HepG2 (cell line): ENCODE measurements at regions not wholly inside any gene's neighbourhood (a gene's known extent, or its start where the extent isn't known, plus 50 kb on each side); places are given as distances from the start of the nearest gene placed in this dataset.

Source experiments
- CSRNP1 ChIP-seq: sonication (generic); formaldehyde crosslinking; IDR thresholded peaks from 2 replicates; pipeline ENCODE4 v1.8.1; 2023; ENCODE audit warnings: mild to moderate bottlenecking, missing genetic modification reagents
- FLYWCH1 ChIP-seq: sonication (generic); formaldehyde crosslinking; IDR thresholded peaks from 2 replicates; pipeline ENCODE4 v1.8.1; 2023; ENCODE audit warnings: mild to moderate bottlenecking, missing genetic modification reagents
- FOXP1 ChIP-seq, 2 experiments: fragments of 450-650 bp in 1 of 2; IDR thresholded peaks; 2 replicates each; pipeline ENCODE4 v1.6.1; 2017 to 2018; ENCODE audit warnings: antibody characterized with exemption in 1 of 2
- JUNB ChIP-seq: sonication (generic); formaldehyde crosslinking; IDR thresholded peaks from 2 replicates; pipeline ENCODE4 v1.8.0; 2022; ENCODE audit warnings: missing genetic modification reagents, mild to moderate bottlenecking, borderline replicate concordance
- MBNL3 ChIP-seq: fragments of 250-450 bp; sonication (Bioruptor Pico); conservative IDR thresholded peaks from 2 replicates; pipeline ENCODE4 v1.8.0; 2022; ENCODE audit warnings: mild to moderate bottlenecking, inconsistent platforms
- MTA3 ChIP-seq: sonication (generic); formaldehyde crosslinking; IDR thresholded peaks from 2 replicates; pipeline ENCODE4 v1.4.0; 2020; ENCODE audit warnings: missing genetic modification reagents
- NFKBIZ ChIP-seq: IDR thresholded peaks from 2 replicates; pipeline ENCODE4 v1.6.1; 2018; ENCODE audit warnings: missing genetic modification reagents, missing compliant biosample characterization
- PRPF4 ChIP-seq: fragments of 200-400 bp; formaldehyde crosslinking; IDR thresholded peaks from 2 replicates; pipeline ENCODE4 v1.6.1; 2016; ENCODE audit warnings: low read length, low read depth; ENCODE audit not compliant: poor library complexity, severe bottlenecking
- RORA ChIP-seq: sonication (generic); formaldehyde crosslinking; IDR thresholded peaks from 2 replicates; pipeline ENCODE4 v1.5.0; 2020; ENCODE audit warnings: mild to moderate bottlenecking, missing genetic modification reagents, moderate library complexity
- TRIM22 ChIP-seq: fragments of 450-650 bp; IDR thresholded peaks from 2 replicates; pipeline ENCODE4 v1.6.1; 2017
- ZNF260 ChIP-seq: sonication (generic); formaldehyde crosslinking; IDR thresholded peaks from 2 replicates; pipeline ENCODE4 v1.4.0; 2020; ENCODE audit warnings: missing genetic modification reagents, low read depth, mild to moderate bottlenecking, borderline replicate concordance
- ZNF598 ChIP-seq: sonication (generic); formaldehyde crosslinking; IDR thresholded peaks from 2 replicates; pipeline ENCODE4 v1.5.1; 2020; ENCODE audit warnings: mild to moderate bottlenecking, missing genetic modification reagents, borderline replicate concordance
- TF ChIP-seq, protein P1 (sequence below), 2 experiments: IDR thresholded peaks; 2 replicates each; pipeline ENCODE4 v1.6.1; 2011 to 2012; ENCODE audit warnings: low read length in 2 of 2, borderline replicate concordance in 1 of 2, low read depth in 1 of 2, mild to moderate bottlenecking in 1 of 2, moderate library complexity in 1 of 2
- TF ChIP-seq, protein P2 (sequence below), 2 experiments: fragments of 450-650 bp in 1 of 2; sonication (generic) in 1 of 2; formaldehyde crosslinking; IDR thresholded peaks; 2 replicates each; pipeline versions ENCODE4 v1.5.0 to v1.8.0; 2020 to 2022; ENCODE audit warnings: mild to moderate bottlenecking in 1 of 2, missing genetic modification reagents in 1 of 2
- TF ChIP-seq, protein P3 (sequence below): sonication (generic); formaldehyde crosslinking; conservative IDR thresholded peaks from 2 replicates; pipeline ENCODE4 v1.5.0; 2020; ENCODE audit warnings: missing genetic modification reagents
- TF ChIP-seq, protein P4 (sequence below): sonication (generic); formaldehyde crosslinking; IDR thresholded peaks from 2 replicates; pipeline ENCODE4 v1.8.1; 2022; ENCODE audit warnings: low read depth, mild to moderate bottlenecking, missing genetic modification reagents

DNA sequence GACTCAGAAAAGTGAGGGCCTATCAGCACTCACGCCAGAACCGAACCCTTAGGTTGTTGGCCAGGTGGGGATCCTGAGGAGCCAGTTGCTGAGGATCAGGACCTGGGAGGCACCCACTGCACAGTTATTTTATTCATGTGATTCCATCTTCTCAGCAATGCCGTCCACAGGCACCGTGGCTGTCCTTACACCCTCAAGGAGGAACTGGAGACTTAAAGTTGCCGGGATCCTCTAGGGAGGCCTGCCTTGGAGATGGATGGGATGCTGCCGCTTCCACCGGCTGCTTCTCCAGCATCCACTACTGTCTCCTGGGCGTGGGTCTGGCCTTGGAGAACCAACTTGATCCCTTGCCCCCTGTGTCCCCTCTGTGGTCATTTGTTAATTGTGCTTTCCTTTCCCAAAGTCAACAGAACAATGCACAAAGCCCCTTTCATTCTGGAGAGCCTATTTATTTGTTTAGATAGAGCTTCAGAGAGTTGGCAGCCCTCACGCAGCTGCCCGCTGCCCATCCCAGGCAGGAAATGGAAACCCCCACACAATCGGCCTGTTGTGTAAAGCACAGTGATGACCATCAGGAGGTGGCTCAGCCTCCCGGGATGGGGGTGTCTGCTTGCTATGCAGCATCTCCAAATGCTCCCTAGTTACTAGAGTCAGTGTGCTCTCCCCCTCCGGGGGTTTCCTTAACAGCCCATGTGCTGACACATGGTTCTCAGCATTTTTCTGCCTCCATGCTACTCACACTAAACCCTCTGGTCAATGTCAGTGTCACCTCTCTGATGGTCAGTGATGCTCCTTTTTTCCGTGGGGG lies 52.9 kb upstream of the IGFBP3 start (continued):
- TF ChIP-seq RORA (no peak), JUNB (CRISPR knock-in tag) (no peak), NFKBIZ (CRISPR knock-in tag) (no peak; the same call in 1 of the 2 replicates), PRPF4 (no peak), CSRNP1 (CRISPR knock-in tag) (no peak), ZNF260 (no peak), ZNF598 (no peak), MBNL3 (CRISPR knock-in tag) (no peak), FOXP1 (IDR thresholded peaks at IDR 0.05) (no peak), FOXP1 (CRISPR knock-in tag; IDR thresholded peaks at IDR 0.05) (peak; percentile 93), TRIM22 (no peak), FLYWCH1 (CRISPR knock-in tag) (no peak), MTA3 (CRISPR knock-in tag) (no peak)
- TF ChIP-seq, protein P1, sequence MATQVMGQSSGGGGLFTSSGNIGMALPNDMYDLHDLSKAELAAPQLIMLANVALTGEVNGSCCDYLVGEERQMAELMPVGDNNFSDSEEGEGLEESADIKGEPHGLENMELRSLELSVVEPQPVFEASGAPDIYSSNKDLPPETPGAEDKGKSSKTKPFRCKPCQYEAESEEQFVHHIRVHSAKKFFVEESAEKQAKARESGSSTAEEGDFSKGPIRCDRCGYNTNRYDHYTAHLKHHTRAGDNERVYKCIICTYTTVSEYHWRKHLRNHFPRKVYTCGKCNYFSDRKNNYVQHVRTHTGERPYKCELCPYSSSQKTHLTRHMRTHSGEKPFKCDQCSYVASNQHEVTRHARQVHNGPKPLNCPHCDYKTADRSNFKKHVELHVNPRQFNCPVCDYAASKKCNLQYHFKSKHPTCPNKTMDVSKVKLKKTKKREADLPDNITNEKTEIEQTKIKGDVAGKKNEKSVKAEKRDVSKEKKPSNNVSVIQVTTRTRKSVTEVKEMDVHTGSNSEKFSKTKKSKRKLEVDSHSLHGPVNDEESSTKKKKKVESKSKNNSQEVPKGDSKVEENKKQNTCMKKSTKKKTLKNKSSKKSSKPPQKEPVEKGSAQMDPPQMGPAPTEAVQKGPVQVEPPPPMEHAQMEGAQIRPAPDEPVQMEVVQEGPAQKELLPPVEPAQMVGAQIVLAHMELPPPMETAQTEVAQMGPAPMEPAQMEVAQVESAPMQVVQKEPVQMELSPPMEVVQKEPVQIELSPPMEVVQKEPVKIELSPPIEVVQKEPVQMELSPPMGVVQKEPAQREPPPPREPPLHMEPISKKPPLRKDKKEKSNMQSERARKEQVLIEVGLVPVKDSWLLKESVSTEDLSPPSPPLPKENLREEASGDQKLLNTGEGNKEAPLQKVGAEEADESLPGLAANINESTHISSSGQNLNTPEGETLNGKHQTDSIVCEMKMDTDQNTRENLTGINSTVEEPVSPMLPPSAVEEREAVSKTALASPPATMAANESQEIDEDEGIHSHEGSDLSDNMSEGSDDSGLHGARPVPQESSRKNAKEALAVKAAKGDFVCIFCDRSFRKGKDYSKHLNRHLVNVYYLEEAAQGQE (IDR thresholded peaks at IDR 0.05; ENCODE audit: borderline replicate concordance in 1 of 2, low read depth in 1 of 2, low read length in 2 of 2), result no peak
- TF ChIP-seq, protein P2, sequence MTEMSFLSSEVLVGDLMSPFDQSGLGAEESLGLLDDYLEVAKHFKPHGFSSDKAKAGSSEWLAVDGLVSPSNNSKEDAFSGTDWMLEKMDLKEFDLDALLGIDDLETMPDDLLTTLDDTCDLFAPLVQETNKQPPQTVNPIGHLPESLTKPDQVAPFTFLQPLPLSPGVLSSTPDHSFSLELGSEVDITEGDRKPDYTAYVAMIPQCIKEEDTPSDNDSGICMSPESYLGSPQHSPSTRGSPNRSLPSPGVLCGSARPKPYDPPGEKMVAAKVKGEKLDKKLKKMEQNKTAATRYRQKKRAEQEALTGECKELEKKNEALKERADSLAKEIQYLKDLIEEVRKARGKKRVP (CRISPR knock-in tag; IDR thresholded peaks at IDR 0.05), result no peak
- TF ChIP-seq, protein P3, sequence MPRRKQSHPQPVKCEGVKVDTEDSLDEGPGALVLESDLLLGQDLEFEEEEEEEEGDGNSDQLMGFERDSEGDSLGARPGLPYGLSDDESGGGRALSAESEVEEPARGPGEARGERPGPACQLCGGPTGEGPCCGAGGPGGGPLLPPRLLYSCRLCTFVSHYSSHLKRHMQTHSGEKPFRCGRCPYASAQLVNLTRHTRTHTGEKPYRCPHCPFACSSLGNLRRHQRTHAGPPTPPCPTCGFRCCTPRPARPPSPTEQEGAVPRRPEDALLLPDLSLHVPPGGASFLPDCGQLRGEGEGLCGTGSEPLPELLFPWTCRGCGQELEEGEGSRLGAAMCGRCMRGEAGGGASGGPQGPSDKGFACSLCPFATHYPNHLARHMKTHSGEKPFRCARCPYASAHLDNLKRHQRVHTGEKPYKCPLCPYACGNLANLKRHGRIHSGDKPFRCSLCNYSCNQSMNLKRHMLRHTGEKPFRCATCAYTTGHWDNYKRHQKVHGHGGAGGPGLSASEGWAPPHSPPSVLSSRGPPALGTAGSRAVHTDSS (CRISPR knock-in tag), result no peak
- TF ChIP-seq, protein P4, sequence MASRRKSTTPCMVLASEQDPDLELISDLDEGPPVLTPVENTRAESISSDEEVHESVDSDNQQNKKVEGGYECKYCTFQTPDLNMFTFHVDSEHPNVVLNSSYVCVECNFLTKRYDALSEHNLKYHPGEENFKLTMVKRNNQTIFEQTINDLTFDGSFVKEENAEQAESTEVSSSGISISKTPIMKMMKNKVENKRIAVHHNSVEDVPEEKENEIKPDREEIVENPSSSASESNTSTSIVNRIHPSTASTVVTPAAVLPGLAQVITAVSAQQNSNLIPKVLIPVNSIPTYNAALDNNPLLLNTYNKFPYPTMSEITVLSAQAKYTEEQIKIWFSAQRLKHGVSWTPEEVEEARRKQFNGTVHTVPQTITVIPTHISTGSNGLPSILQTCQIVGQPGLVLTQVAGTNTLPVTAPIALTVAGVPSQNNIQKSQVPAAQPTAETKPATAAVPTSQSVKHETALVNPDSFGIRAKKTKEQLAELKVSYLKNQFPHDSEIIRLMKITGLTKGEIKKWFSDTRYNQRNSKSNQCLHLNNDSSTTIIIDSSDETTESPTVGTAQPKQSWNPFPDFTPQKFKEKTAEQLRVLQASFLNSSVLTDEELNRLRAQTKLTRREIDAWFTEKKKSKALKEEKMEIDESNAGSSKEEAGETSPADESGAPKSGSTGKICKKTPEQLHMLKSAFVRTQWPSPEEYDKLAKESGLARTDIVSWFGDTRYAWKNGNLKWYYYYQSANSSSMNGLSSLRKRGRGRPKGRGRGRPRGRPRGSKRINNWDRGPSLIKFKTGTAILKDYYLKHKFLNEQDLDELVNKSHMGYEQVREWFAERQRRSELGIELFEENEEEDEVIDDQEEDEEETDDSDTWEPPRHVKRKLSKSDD (CRISPR knock-in tag), result no peak
